ENCODE measurements at regions not wholly inside any gene's neighbourhood (a gene's known extent, or its start where the extent isn't known, plus 50 kb on each side); places are given as distances from the start of the nearest gene placed in this dataset.

- TF ChIP-seq PPARA (CRISPR knock-in tag; IDR thresholded peaks at IDR 0.05; ENCODE audit: borderline replicate concordance) (no peak), TOX (CRISPR knock-in tag; IDR thresholded peaks at IDR 0.05; ENCODE audit: borderline replicate concordance) (no peak)
These were observed 240.7 kb downstream of the BUD13 start for GRCh38 chr11:116532066-116532465.
